H1 (cell line): ENCODE measurements at regions not wholly inside any gene's neighbourhood (a gene's known extent, or its start where the extent isn't known, plus 50 kb on each side); places are given as distances from the start of the nearest gene placed in this dataset.

ENCODE experiments used
- CTCF ChIA-PET: fragments of 300-600 bp; sonication (Branson Sonifier 250); formaldehyde crosslinking; loops from one replicate; lab custom pipeline; 2021; ENCODE audit not compliant: partially characterized antibody; lab: Charles Lee
- POLR2A ChIA-PET: fragments of 300-600 bp; sonication (Branson Sonifier 250); formaldehyde crosslinking; loops from one replicate; lab custom pipeline; 2021; ENCODE audit warnings: inconsistent platforms; ENCODE audit not compliant: partially characterized antibody; lab: Charles Lee
- DNase-seq, 2 experiments: peaks; one replicate each; pipeline versions ENCODE4 v3.0.0 to v3.0.0-alpha.2; 2010 to 2022; ENCODE audit warnings: low spot score in 2 of 2, low read depth in 1 of 2, mixed read lengths in 1 of 2
- FAIRE-seq: peaks from 2 replicates; lab custom pipeline; 2011; peaks lifted over from hg19 to GRCh38; lab: Jason Lieb, UNC
- H2AFZ ChIP-seq: 2 replicates; pipeline ENCODE4 v1.8.1; 2012; ENCODE audit warnings: low read length, inconsistent platforms
- H2AK5ac ChIP-seq: 2 replicates; pipeline ENCODE4 v1.6.1; 2013; ENCODE audit warnings: low read depth, low read length
- H2BK120ac ChIP-seq: replicated peaks from 2 replicates; pipeline ENCODE3; 2013; ENCODE audit warnings: low read depth, low read length, inconsistent platforms
- H2BK12ac ChIP-seq: 2 replicates; pipeline ENCODE4 v1.6.1; 2013; ENCODE audit warnings: low read depth, low read length
- H2BK15ac ChIP-seq: 2 replicates; pipeline ENCODE4 v1.6.1; 2013; ENCODE audit warnings: low read length
- H2BK20ac ChIP-seq: 2 replicates; pipeline ENCODE4 v1.6.1; 2013; ENCODE audit warnings: low read length
- H2BK5ac ChIP-seq: 2 replicates; pipeline ENCODE4 v1.6.1; 2013; ENCODE audit warnings: low read depth, low read length
- H3K14ac ChIP-seq: 2 replicates; pipeline ENCODE4 v1.6.1; 2013; ENCODE audit warnings: inconsistent platforms; ENCODE audit not compliant: insufficient read length
- H3K18ac ChIP-seq: 2 replicates; pipeline ENCODE4 v1.6.1; 2013; ENCODE audit warnings: low read length; ENCODE audit errors: extremely low read depth
- H3K23ac ChIP-seq: 2 replicates; pipeline ENCODE4 v1.6.1; 2013; ENCODE audit warnings: inconsistent platforms; ENCODE audit not compliant: insufficient read length
- H3K23me2 ChIP-seq: 2 replicates; pipeline ENCODE4 v1.6.1; 2013; ENCODE audit warnings: low read depth, low read length
- H3K27ac ChIP-seq: 2 replicates; pipeline ENCODE4 v1.6.1; 2011; ENCODE audit warnings: low read depth, low read length, inconsistent platforms
- H3K27me3 ChIP-seq, 4 experiments: replicated peaks in 1 of 4; 1 replicate in 1 of 4; 2 replicates in 3 of 4; pipeline versions ENCODE4 v1.6.1 to v1.8.1; 2011 to 2013; ENCODE audit warnings: low read length in 3 of 4, mild to moderate bottlenecking in 3 of 4, inconsistent platforms in 2 of 4, mixed read lengths in 2 of 4, moderate library complexity in 1 of 4; ENCODE audit not compliant: control insufficient read depth in 3 of 4, insufficient read depth in 3 of 4; ENCODE audit errors: extremely low read depth in 1 of 4
- H3K36me3 ChIP-seq, 4 experiments: 2 replicates each; pipeline versions ENCODE4 v1.6.1 to v1.8.1; 2011 to 2013; ENCODE audit warnings: mild to moderate bottlenecking in 4 of 4, low read length in 3 of 4, moderate library complexity in 2 of 4, control low read depth in 1 of 4, inconsistent platforms in 1 of 4; ENCODE audit not compliant: insufficient read depth in 4 of 4, control insufficient read depth in 2 of 4
- H3K4ac ChIP-seq: replicated peaks from 2 replicates; pipeline ENCODE3; 2013; ENCODE audit warnings: low read length, low read depth, mixed read lengths, inconsistent platforms; ENCODE audit not compliant: insufficient read length
- H3K4me1 ChIP-seq, 4 experiments: replicated peaks in 1 of 4; 1 replicate in 1 of 4; 2 replicates in 3 of 4; pipeline versions ENCODE4 v1.6.1 to v1.8.1; 2011 to 2013; ENCODE audit warnings: low read length in 3 of 4, inconsistent platforms in 2 of 4, mixed read lengths in 1 of 4; ENCODE audit not compliant: insufficient read depth in 4 of 4, control insufficient read depth in 3 of 4
- H3K4me2 ChIP-seq, 2 experiments: 2 replicates each; pipeline versions ENCODE4 v1.6.1 to v1.8.1; 2011 to 2013; ENCODE audit warnings: low read depth in 2 of 2, low read length in 2 of 2, control low read depth in 1 of 2, inconsistent platforms in 1 of 2, mild to moderate bottlenecking in 1 of 2; ENCODE audit not compliant: insufficient read depth in 1 of 2
- H3K4me3 ChIP-seq, 4 experiments: fragments of 200-600, 300-600 bp in 1 of 4; sonication (generic), shearing (Covaris generic), sonication (Bioruptor Twin) in 1 of 4; 2 replicates each; pipeline versions ENCODE4 v1.5.1 to v1.8.1; 2011 to 2016; ENCODE audit warnings: low read length in 4 of 4, low read depth in 3 of 4, control low read depth in 2 of 4, inconsistent platforms in 2 of 4, mild to moderate bottlenecking in 2 of 4, mixed read lengths in 1 of 4, moderate library complexity in 1 of 4; ENCODE audit not compliant: insufficient read depth in 2 of 4; ENCODE audit errors: extremely low read depth in 1 of 4
- H3K56ac ChIP-seq: replicated peaks from 2 replicates; pipeline ENCODE3; 2013; ENCODE audit warnings: low read depth, mild to moderate bottlenecking, mixed read lengths, low read length, inconsistent platforms; ENCODE audit not compliant: insufficient read length
- H3K79me1 ChIP-seq: 2 replicates; pipeline ENCODE4 v1.6.1; 2013; ENCODE audit warnings: low read depth, low read length, control low read depth
- H3K79me2 ChIP-seq, 2 experiments: 2 replicates each; pipeline versions ENCODE4 v1.6.1 to v1.8.1; 2012 to 2013; ENCODE audit warnings: low read length in 2 of 2, mild to moderate bottlenecking in 2 of 2, inconsistent platforms in 1 of 2; ENCODE audit not compliant: insufficient read depth in 2 of 2, control insufficient read depth in 1 of 2
- H3K9ac ChIP-seq, 4 experiments: replicated peaks in 1 of 4; 1 replicate in 1 of 4; 2 replicates in 3 of 4; pipeline versions ENCODE4 v1.6.1 to v1.8.1; 2011 to 2013; ENCODE audit warnings: low read depth in 3 of 4, low read length in 3 of 4, control low read depth in 2 of 4, mild to moderate bottlenecking in 2 of 4, moderate library complexity in 2 of 4, inconsistent platforms in 1 of 4; ENCODE audit errors: extremely low read depth in 1 of 4
- H3K9me3 ChIP-seq, 2 experiments: 2 replicates each; pipeline versions ENCODE4 v1.6.1 to v1.8.1; 2012 to 2013; ENCODE audit warnings: mild to moderate bottlenecking in 2 of 2, moderate library complexity in 2 of 2, control low read depth in 1 of 2, inconsistent platforms in 1 of 2, low read depth in 1 of 2, low read length in 1 of 2, mixed read lengths in 1 of 2; ENCODE audit not compliant: insufficient read depth in 2 of 2
- H4K20me1 ChIP-seq, 2 experiments: replicated peaks in 1 of 2; 2 replicates each; pipeline versions ENCODE3 to v1.8.1; 2011 to 2013; ENCODE audit warnings: inconsistent platforms in 2 of 2, low read length in 2 of 2, mild to moderate bottlenecking in 1 of 2; ENCODE audit not compliant: insufficient read depth in 2 of 2, control insufficient read depth in 1 of 2
- H4K5ac ChIP-seq: 2 replicates; pipeline ENCODE4 v1.6.1; 2013; ENCODE audit warnings: low read length, low read depth, mixed read lengths, inconsistent platforms; ENCODE audit not compliant: insufficient read length
- H4K8ac ChIP-seq: 2 replicates; pipeline ENCODE4 v1.8.0; 2013; ENCODE audit warnings: mild to moderate bottlenecking, moderate library complexity, low read length, inconsistent platforms; ENCODE audit not compliant: insufficient read depth; ENCODE audit errors: extremely low read depth
- H4K91ac ChIP-seq: replicated peaks from 2 replicates; pipeline ENCODE3; 2013; ENCODE audit warnings: low read length, mixed read lengths, inconsistent platforms; ENCODE audit not compliant: insufficient read length
- ASH2L ChIP-seq: fragments of 200-600, 300-600 bp; sonication (generic); IDR thresholded peaks from one replicate; pipeline ENCODE4 v1.7.1; 2017; ENCODE audit warnings: low read length
- BACH1 ChIP-seq: IDR thresholded peaks from 2 replicates; pipeline ENCODE4 v1.6.1; 2012; ENCODE audit warnings: low read length, improper control_type of control experiment
- BRCA1 ChIP-seq: IDR thresholded peaks from 2 replicates; pipeline ENCODE4 v1.6.1; 2012; ENCODE audit warnings: low read depth, low read length, improper control_type of control experiment
- EZH2 ChIP-seq: fragments of 200-600 bp; sonication (generic); IDR thresholded peaks from 2 replicates; pipeline ENCODE4 v1.7.1; 2012; ENCODE audit warnings: low read depth, mild to moderate bottlenecking, moderate library complexity, low read length, inconsistent platforms; ENCODE audit not compliant: severe bottlenecking
- GABPA ChIP-seq: IDR thresholded peaks from 2 replicates; pipeline ENCODE4 v1.6.1; 2011; ENCODE audit warnings: mild to moderate bottlenecking, low read length, moderate library complexity, borderline replicate concordance; ENCODE audit not compliant: insufficient read depth
- MAFK ChIP-seq: IDR thresholded peaks from 2 replicates; pipeline ENCODE4 v1.6.1; 2012; ENCODE audit warnings: low read depth, mild to moderate bottlenecking, improper control_type of control experiment, low read length
- NANOG ChIP-seq: IDR thresholded peaks from 2 replicates; pipeline ENCODE4 v1.6.1; 2011; ENCODE audit warnings: low read length, low read depth, mild to moderate bottlenecking, inconsistent platforms; ENCODE audit not compliant: insufficient read depth, poor library complexity, severe bottlenecking
- PHF8 ChIP-seq: fragments of 200-600 bp; sonication (generic); conservative IDR thresholded peaks from 2 replicates; pipeline ENCODE4 v1.7.1; 2012; ENCODE audit warnings: low read depth, mild to moderate bottlenecking, inconsistent platforms, low read length, moderate library complexity
- POLR2A ChIP-seq, 2 experiments: IDR thresholded peaks; 1 replicate in 1 of 2; 2 replicates in 1 of 2; pipeline ENCODE4 v1.6.1; 2011; ENCODE audit warnings: low read depth in 2 of 2, low read length in 2 of 2, mild to moderate bottlenecking in 2 of 2; ENCODE audit errors: control extremely low read depth in 1 of 2
- RBBP5 ChIP-seq: IDR thresholded peaks from 2 replicates; pipeline ENCODE4 v1.7.1; 2012; ENCODE audit warnings: low read depth, mild to moderate bottlenecking, inconsistent platforms, low read length, moderate library complexity, borderline replicate concordance
- SP1 ChIP-seq: IDR thresholded peaks from 2 replicates; pipeline ENCODE4 v1.6.1; 2011; ENCODE audit warnings: low read depth, low read length
- SP4 ChIP-seq: IDR thresholded peaks from 2 replicates; pipeline ENCODE4 v1.6.1; 2012; ENCODE audit warnings: low read length, inconsistent platforms
- TCF12 ChIP-seq: IDR thresholded peaks from 2 replicates; pipeline ENCODE4 v1.6.1; 2011; ENCODE audit warnings: low read depth, mild to moderate bottlenecking, low read length
- TEAD4 ChIP-seq: IDR thresholded peaks from 2 replicates; pipeline ENCODE4 v1.6.1; 2012; ENCODE audit warnings: low read depth, low read length, inconsistent platforms, mixed read lengths
- WGBS, 2 experiments: shearing (Covaris generic) in 1 of 2; methylation state at CpG; one replicate each; pipeline versions ENCODE4 v1.1.6 to v1.1.7; 2013 to 2015; ENCODE audit warnings: low lambda C conversion rate in 2 of 2, mixed read lengths in 2 of 2, inconsistent platforms in 1 of 2, low coverage in 1 of 2, missing lambda C conversion rate in 1 of 2; ENCODE audit not compliant: insufficient replicate concordance in 2 of 2, insufficient coverage in 1 of 2, insufficient read length in 1 of 2; ENCODE audit errors: extremely low coverage in 1 of 2, missing lambda C conversion rate in 1 of 2; 5-methylcytosine and 5-hydroxymethylcytosine counted together

GRCh38 chr6:105764315-105764714 lies 321.8 kb upstream of the PRDM1 start:
- no peak overlapping the region for H4K8ac ChIP-seq
- no peaks in the 10 kb centered on the region for H3K4me1 ChIP-seq
- no peaks in the 10 kb centered on the region for H3K23me2 ChIP-seq
- H2BK20ac ChIP-seq = no peak overlapping the region
- H2BK5ac ChIP-seq = no peak overlapping the region
- H3K27ac ChIP-seq = no peak overlapping the region
- H3K4me3 ChIP-seq = no peak overlapping the region
- no peaks in the 10 kb centered on the region for H3K27me3 ChIP-seq
- H2AK5ac ChIP-seq = no peak overlapping the region
- H4K5ac ChIP-seq = no peak overlapping the region
- no peak overlapping the region for H4K91ac ChIP-seq
- 95% methylated on average over 1 of the region's 1 CpG; no CpG with 5 or more reads in 1 of the 2 experiments for WGBS, 2 experiments
- no peak overlapping the region for H3K4ac ChIP-seq
- DNase-seq (no peak), FAIRE-seq (no peak)
- H4K20me1 ChIP-seq = no peaks in the 10 kb centered on the region
- no peaks in the 10 kb centered on the region for H3K79me2 ChIP-seq
- no peak overlapping the region for H2AFZ ChIP-seq
- no peaks in the 10 kb centered on the region for H3K9me3 ChIP-seq
- H3K4me2 ChIP-seq = no peak overlapping the region
- H2BK120ac ChIP-seq = no peak overlapping the region
- no peak overlapping the region for H2BK12ac ChIP-seq
- POLR2A ChIA-PET = interaction anchor here (1.4 kb wide), 1 partner anchor 11 kb away, joined by 4 read pairs; no protein-coding TSS in a partner anchor
- no peaks in the 10 kb centered on the region for H3K36me3 ChIP-seq
- H3K23ac ChIP-seq = no peak overlapping the region
- H3K79me1 ChIP-seq = no peaks in the 10 kb centered on the region
- H3K14ac ChIP-seq = no peak overlapping the region
- no peak overlapping the region for H3K9ac ChIP-seq
- TF ChIP-seq TCF12 (no peak), BACH1 (no peak), GABPA (no peak), RBBP5 (no peak), PHF8 (no peak), TEAD4 (no peak), NANOG (no peak), POLR2A (IDR thresholded peaks at IDR 0.05; ENCODE audit: control extremely low read depth in 1 of 2, low read depth in 2 of 2, low read length in 2 of 2) (no peak), SP1 (no peak), SP4 (no peak), BRCA1 (no peak), MAFK (no peak), EZH2 (no peak), ASH2L (no peak)
- CTCF ChIA-PET = interaction anchor here (0.7 kb wide), 1 partner anchor 71 kb away, joined by 3 read pairs; no protein-coding TSS in a partner anchor
- no peak overlapping the region for H3K18ac ChIP-seq
- H2BK15ac ChIP-seq = no peak overlapping the region
- H3K56ac ChIP-seq = no peak overlapping the region
